ENCODE measurements at regions not wholly inside any gene's neighbourhood (a gene's known extent, or its start where the extent isn't known, plus 50 kb on each side); places are given as distances from the start of the nearest gene placed in this dataset.

DNA sequence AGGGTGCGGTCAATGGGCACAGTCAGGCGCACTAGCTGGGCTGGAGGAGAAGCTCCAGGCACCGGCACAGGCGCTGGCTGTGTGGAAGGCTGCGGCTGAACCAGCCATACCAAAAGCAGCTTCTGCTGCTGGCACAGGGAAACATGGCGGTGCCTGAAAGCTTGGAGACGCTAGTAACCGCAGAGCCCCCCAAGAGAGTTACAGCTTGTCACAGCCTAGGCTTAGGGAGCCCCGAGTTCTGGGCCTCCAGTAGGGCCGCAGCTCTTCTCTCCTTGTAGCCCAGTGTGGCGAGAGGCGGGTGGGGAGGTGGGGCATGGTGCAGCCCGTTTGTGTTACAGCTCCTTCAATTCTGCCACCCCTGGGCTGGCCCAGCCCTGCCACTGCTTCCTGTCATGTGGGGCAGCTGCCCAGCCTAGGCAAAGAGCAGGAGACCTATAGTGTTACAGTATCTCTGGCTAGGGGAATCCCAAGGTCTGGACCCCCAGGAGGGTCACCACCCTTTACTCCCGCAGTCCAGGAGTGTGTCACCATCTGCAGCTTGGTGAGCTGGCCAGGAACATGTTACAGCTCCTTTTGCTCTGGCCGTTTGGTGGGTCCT, 58.6 kb upstream of the MANEA start:
- Histone ChIP-seq H3K27me3 (ENCODE audit: insufficient read depth, low read length) (no peaks in the 10 kb centered on the region), H3K36me3 (ENCODE audit: control insufficient read depth in 1 of 2, insufficient read depth in 2 of 2, low read length in 2 of 2) (no peaks in the 10 kb centered on the region), H3K9ac (ENCODE audit: low read length) (no peak overlapping the region), H3K79me1 (ENCODE audit: low read length) (no peaks in the 10 kb centered on the region), H3K18ac (ENCODE audit: low read length) (no peak overlapping the region), H2BK12ac (ENCODE audit: low read length) (peak overlapping the region; percentile 88), H2AK5ac (ENCODE audit: low read length) (no peak overlapping the region), H3K23ac (ENCODE audit: low read length) (no peak overlapping the region), H2AFZ (ENCODE audit: insufficient read depth, low read length, poor library complexity) (no peak overlapping the region), H3K27ac (ENCODE audit: low read depth, low read length) (no peak overlapping the region), H4K91ac (ENCODE audit: low read depth, low read length) (peak overlapping the region; percentile 51), H3K9me3 (ENCODE audit: insufficient read depth, low read depth, low read length) (no peaks in the 10 kb centered on the region), H3K4me2 (ENCODE audit: low read length) (no peak overlapping the region), H4K8ac (ENCODE audit: low read depth, low read length) (no peak overlapping the region), H3K4ac (ENCODE audit: low read depth, low read length) (no peak overlapping the region), H3K4me1 (ENCODE audit: control insufficient read depth in 1 of 2, insufficient read depth in 2 of 2, low read length in 2 of 2) (peaks cover 3 to 6% of the 10 kb centered on the region in 2 experiments), H3K79me2 (ENCODE audit: control insufficient read depth, insufficient read depth, low read length, poor library complexity) (no peaks in the 10 kb centered on the region), H2BK5ac (ENCODE audit: low read depth, low read length, poor library complexity) (peak overlapping the region; percentile 32), H4K12ac (ENCODE audit: low read depth, low read length) (no peak overlapping the region), H3K14ac (ENCODE audit: low read length) (peak overlapping the region; percentile 44), H3K4me3 (ENCODE audit: low read depth, low read length) (no peak overlapping the region), H2BK120ac (ENCODE audit: insufficient read depth, low read length, poor library complexity) (peak overlapping the region; percentile 1)
- no CpG with 5 or more reads among the region's 15 CpGs for WGBS (ENCODE audit: extremely low coverage, insufficient coverage, insufficient read length)
- no peak for DNase-seq

DNA sequence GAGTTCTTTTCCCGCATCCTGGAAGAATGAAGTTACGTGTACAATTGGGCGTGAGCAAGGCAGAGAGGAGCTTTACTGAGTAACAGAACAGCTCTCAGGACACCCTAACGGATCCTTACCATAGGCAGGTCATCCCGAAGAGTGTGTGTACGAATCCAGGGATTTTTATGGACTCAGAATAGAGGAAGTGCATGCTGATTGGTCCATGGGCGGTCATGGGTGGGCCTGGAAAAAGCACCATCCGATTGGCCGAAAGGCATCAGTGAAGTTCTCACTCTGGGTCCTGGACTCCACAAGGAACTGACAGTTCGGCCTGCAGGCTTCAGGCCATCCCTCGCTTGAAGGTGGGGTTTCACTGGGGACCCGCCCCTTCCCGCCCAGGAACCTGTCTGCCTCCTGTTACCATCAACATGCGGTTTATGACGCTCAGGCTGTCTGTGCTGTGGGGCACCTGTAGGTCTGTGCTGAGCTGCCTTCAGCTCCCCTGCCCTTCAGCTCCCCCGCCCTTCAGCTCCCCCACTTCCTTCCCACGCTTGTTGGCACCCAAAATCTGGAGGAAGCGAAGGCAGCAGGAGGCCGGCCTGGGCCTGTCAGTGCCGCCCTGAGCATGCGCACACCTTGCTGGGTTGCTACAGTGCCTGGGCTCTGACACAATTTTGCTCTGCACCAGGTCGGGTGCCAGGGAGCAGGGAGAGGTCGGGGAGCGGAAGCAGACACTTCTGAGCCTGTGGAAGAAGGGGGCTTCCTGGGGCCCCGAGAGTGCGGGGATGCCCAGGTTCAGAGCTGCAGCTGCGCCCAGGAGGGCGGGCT, 57.9 kb upstream of the MANEA start:
- Histone ChIP-seq H2BK5ac (ENCODE audit: low read depth, low read length, poor library complexity) (no peak overlapping the region), H2AFZ (ENCODE audit: insufficient read depth, low read length, poor library complexity) (no peak overlapping the region), H3K9ac (ENCODE audit: low read length) (no peak overlapping the region), H3K14ac (ENCODE audit: low read length) (no peak overlapping the region), H3K4me2 (ENCODE audit: low read length) (no peak overlapping the region), H3K4ac (ENCODE audit: low read depth, low read length) (no peak overlapping the region), H2BK12ac (ENCODE audit: low read length) (no peak overlapping the region), H3K23ac (ENCODE audit: low read length) (no peak overlapping the region), H2BK120ac (ENCODE audit: insufficient read depth, low read length, poor library complexity) (no peak overlapping the region), H3K4me3 (ENCODE audit: low read depth, low read length) (no peak overlapping the region), H3K79me2 (ENCODE audit: control insufficient read depth, insufficient read depth, low read length, poor library complexity) (no peaks in the 10 kb centered on the region), H3K4me1 (ENCODE audit: control insufficient read depth in 1 of 2, insufficient read depth in 2 of 2, low read length in 2 of 2) (peaks cover 3 to 6% of the 10 kb centered on the region in 2 experiments), H3K79me1 (ENCODE audit: low read length) (no peaks in the 10 kb centered on the region), H4K12ac (ENCODE audit: low read depth, low read length) (no peak overlapping the region), H3K27me3 (ENCODE audit: insufficient read depth, low read length) (no peaks in the 10 kb centered on the region), H3K18ac (ENCODE audit: low read length) (no peak overlapping the region), H3K27ac (ENCODE audit: low read depth, low read length) (no peak overlapping the region), H3K36me3 (ENCODE audit: control insufficient read depth in 1 of 2, insufficient read depth in 2 of 2, low read length in 2 of 2) (no peaks in the 10 kb centered on the region), H4K91ac (ENCODE audit: low read depth, low read length) (no peak overlapping the region), H4K8ac (ENCODE audit: low read depth, low read length) (no peak overlapping the region), H3K9me3 (ENCODE audit: insufficient read depth, low read depth, low read length) (no peaks in the 10 kb centered on the region), H2AK5ac (ENCODE audit: low read length) (no peak overlapping the region)
- DNase-seq, result peak; percentile 53 to 60
- WGBS (ENCODE audit: extremely low coverage, insufficient coverage, insufficient read length), result no CpG with 5 or more reads among the region's 28 CpGs

- no peaks in the 10 kb centered on the region for H3K79me1 ChIP-seq (ENCODE audit: low read length)
- H3K14ac ChIP-seq (ENCODE audit: low read length), result no peak overlapping the region
- no peak overlapping the region for H4K8ac ChIP-seq (ENCODE audit: low read depth, low read length)
- H3K79me2 ChIP-seq (ENCODE audit: control insufficient read depth, insufficient read depth, low read length, poor library complexity), result no peaks in the 10 kb centered on the region
- no peak overlapping the region for H2AK5ac ChIP-seq (ENCODE audit: low read length)
- H2AFZ ChIP-seq (ENCODE audit: insufficient read depth, low read length, poor library complexity), result no peak overlapping the region
- peaks cover 3 to 6% of the 10 kb centered on the region in 2 experiments for H3K4me1 ChIP-seq (ENCODE audit: control insufficient read depth in 1 of 2, insufficient read depth in 2 of 2, low read length in 2 of 2)
- no peak overlapping the region for H3K4me3 ChIP-seq (ENCODE audit: low read depth, low read length)
- WGBS (ENCODE audit: extremely low coverage, insufficient coverage, insufficient read length), result no CpG with 5 or more reads among the region's 2 CpGs
- H3K4ac ChIP-seq (ENCODE audit: low read depth, low read length), result no peak overlapping the region
- no peak overlapping the region for H3K4me2 ChIP-seq (ENCODE audit: low read length)
- no peak overlapping the region for H4K12ac ChIP-seq (ENCODE audit: low read depth, low read length)
- no peaks in the 10 kb centered on the region for H3K36me3 ChIP-seq (ENCODE audit: control insufficient read depth in 1 of 2, insufficient read depth in 2 of 2, low read length in 2 of 2)
- H3K9me3 ChIP-seq (ENCODE audit: insufficient read depth, low read depth, low read length), result no peaks in the 10 kb centered on the region
- no peak overlapping the region for H3K18ac ChIP-seq (ENCODE audit: low read length)
- H2BK5ac ChIP-seq (ENCODE audit: low read depth, low read length, poor library complexity), result no peak overlapping the region
- H2BK12ac ChIP-seq (ENCODE audit: low read length), result no peak overlapping the region
- no peak overlapping the region for H4K91ac ChIP-seq (ENCODE audit: low read depth, low read length)
- H3K23ac ChIP-seq (ENCODE audit: low read length), result no peak overlapping the region
- no peak for DNase-seq
- no peak overlapping the region for H3K27ac ChIP-seq (ENCODE audit: low read depth, low read length)
- no peak overlapping the region for H2BK120ac ChIP-seq (ENCODE audit: insufficient read depth, low read length, poor library complexity)
- no peaks in the 10 kb centered on the region for H3K27me3 ChIP-seq (ENCODE audit: insufficient read depth, low read length)
- no peak overlapping the region for H3K9ac ChIP-seq (ENCODE audit: low read length)
Measured at GRCh38 chr6:95521181-95521580, 56.2 kb upstream of the MANEA start.

Data from trophoblast cell (in vitro differentiated cells and primary cell).